Neural crest cell (in vitro differentiated cells): ENCODE measurements at regions not wholly inside any gene's neighbourhood (a gene's known extent, or its start where the extent isn't known, plus 50 kb on each side); places are given as distances from the start of the nearest gene placed in this dataset.

Source experiments
- DNase-seq: peaks from one replicate; pipeline ENCODE4 v3.0.0; 2021; ENCODE audit warnings: low read depth, mixed read lengths, low spot score
- H3K27ac Mint-ChIP-seq: one replicate; pipeline ENCODE4 v1.8.0; 2021; ENCODE audit warnings: mild to moderate bottlenecking, mixed read lengths; ENCODE audit not compliant: unreplicated experiment
- H3K27me3 Mint-ChIP-seq: 2 replicates; pipeline ENCODE4 v1.8.0; 2021; ENCODE audit warnings: low read depth, mild to moderate bottlenecking, mixed read lengths
- H3K36me3 Mint-ChIP-seq: 2 replicates; pipeline ENCODE4 v1.8.0; 2021; ENCODE audit warnings: low read depth, mild to moderate bottlenecking, mixed read lengths
- H3K4me1 Mint-ChIP-seq: 2 replicates; pipeline ENCODE4 v1.8.0; 2021; ENCODE audit warnings: mixed read lengths
- H3K4me3 Mint-ChIP-seq: one replicate; pipeline ENCODE4 v1.8.0; 2021; ENCODE audit warnings: mild to moderate bottlenecking, mixed read lengths
- H3K9me3 Mint-ChIP-seq: 2 replicates; pipeline ENCODE4 v1.8.0; 2021; ENCODE audit warnings: mixed read lengths
- TF ChIP-seq, protein P1 (sequence below): fragments of 200-600 bp; sonication (generic); conservative IDR thresholded peaks from 2 replicates; pipeline ENCODE4 v1.5.0; 2021; ENCODE audit warnings: antibody characterized with exemption, mild to moderate bottlenecking

DNA sequence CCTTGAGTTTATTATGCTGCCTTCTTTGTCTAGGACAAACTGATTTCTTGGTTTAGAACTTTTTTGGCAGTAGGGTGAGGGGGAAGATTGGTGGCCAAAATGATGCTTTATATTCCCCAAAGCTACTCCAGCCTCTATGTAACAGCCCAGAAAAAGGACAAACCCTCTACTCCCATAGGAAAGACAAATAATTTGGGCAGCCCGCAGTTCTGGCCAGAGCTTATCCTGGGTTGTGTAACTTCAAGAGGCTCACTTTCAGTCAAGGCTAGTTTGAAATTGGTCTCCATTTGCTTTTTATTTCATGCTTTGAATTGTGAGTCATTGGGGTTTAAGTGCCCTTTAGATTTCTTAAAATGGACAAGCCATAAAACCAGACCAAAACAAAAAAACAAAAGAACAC, 142.3 kb downstream of the OLFM4 start:
- DNase-seq: no peak
- H3K9me3 Mint-ChIP-seq: peaks cover 5% of the 10 kb centered on the region
- TF ChIP-seq, protein P1, sequence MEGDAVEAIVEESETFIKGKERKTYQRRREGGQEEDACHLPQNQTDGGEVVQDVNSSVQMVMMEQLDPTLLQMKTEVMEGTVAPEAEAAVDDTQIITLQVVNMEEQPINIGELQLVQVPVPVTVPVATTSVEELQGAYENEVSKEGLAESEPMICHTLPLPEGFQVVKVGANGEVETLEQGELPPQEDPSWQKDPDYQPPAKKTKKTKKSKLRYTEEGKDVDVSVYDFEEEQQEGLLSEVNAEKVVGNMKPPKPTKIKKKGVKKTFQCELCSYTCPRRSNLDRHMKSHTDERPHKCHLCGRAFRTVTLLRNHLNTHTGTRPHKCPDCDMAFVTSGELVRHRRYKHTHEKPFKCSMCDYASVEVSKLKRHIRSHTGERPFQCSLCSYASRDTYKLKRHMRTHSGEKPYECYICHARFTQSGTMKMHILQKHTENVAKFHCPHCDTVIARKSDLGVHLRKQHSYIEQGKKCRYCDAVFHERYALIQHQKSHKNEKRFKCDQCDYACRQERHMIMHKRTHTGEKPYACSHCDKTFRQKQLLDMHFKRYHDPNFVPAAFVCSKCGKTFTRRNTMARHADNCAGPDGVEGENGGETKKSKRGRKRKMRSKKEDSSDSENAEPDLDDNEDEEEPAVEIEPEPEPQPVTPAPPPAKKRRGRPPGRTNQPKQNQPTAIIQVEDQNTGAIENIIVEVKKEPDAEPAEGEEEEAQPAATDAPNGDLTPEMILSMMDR: no peak
- H3K27ac Mint-ChIP-seq: no peak overlapping the region
- no peak overlapping the region for H3K4me3 Mint-ChIP-seq
- no peaks in the 10 kb centered on the region for H3K36me3 Mint-ChIP-seq
- H3K27me3 Mint-ChIP-seq: no peaks in the 10 kb centered on the region
- H3K4me1 Mint-ChIP-seq: peaks cover 9% of the 10 kb centered on the region

DNA sequence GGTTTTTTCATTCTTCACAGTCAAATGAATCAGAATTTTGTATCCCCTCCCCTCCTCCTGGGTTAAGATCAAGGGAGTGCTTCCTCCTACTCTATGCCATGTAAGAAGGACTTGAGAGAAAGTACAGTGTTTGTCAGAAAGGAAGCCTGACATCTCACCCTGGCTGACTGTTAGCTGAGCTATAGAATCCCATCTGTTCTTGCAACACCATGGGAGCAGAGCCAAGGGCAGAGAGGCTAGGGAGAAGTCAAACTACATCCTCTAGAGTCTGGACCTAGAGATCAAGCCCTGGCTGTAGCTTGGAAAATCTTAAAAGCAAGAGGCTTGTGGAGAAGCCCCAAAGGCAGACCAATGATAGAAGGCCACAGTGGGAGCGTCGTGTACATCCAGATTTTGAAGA, 145.9 kb downstream of the OLFM4 start:
- DNase-seq: no peak
- H3K4me3 Mint-ChIP-seq: no peak overlapping the region
- H3K4me1 Mint-ChIP-seq: peaks cover 4% of the 10 kb centered on the region
- H3K27me3 Mint-ChIP-seq: no peaks in the 10 kb centered on the region
- TF ChIP-seq, protein P1: no peak
- no peaks in the 10 kb centered on the region for H3K36me3 Mint-ChIP-seq
- H3K9me3 Mint-ChIP-seq: peaks cover 5% of the 10 kb centered on the region
- H3K27ac Mint-ChIP-seq: no peak overlapping the region

DNA sequence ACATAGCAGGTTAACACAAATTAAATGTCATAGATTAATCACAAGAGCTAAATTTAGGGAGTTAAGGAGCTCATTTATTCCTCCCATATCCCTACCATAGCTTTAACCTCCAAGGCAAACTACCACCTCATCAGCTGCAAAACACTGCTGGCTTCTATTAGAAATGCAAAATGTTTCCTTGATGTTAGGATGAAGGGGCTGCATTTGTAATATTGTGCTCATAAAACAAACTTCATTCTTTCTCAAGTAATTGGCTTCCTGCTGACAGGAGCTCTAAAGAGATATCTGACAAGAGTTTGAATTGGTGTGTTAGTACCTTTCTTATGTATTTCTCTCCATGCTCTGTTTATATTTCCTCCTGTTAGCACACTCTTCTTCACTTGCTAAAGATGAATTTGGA, 152.1 kb downstream of the OLFM4 start:
- no peak overlapping the region for H3K27ac Mint-ChIP-seq
- TF ChIP-seq, protein P1: no peak

DNA sequence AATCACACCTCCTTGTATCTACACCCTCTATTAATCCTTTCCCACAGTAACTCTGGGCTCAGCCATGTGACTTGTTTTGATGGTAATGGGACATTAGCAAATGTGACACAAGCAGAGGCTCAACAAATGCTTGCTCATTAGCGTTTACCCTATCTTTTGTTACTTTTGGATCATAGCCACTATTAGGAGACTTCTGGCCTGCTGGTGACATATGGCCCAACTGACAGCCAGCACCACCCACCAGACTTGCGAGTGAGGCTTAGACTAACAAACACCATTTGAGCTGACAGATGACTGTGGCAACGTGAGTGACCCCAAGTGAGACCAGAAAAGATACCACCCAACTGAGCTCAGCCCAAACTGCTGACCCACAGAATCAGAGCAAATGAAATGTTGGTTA, 154.1 kb downstream of the OLFM4 start:
- TF ChIP-seq, protein P1: no peak
- Mint-ChIP-seq H3K4me1 (no peaks in the 10 kb centered on the region), H3K9me3 (peaks cover 9% of the 10 kb centered on the region), H3K27ac (no peak overlapping the region), H3K27me3 (no peaks in the 10 kb centered on the region), H3K36me3 (no peaks in the 10 kb centered on the region), H3K4me3 (no peak overlapping the region)
- DNase-seq: no peak

More for the DNA sequence above, 152.1 kb downstream of the OLFM4 start:
- DNase-seq: no peak
- H3K27me3 Mint-ChIP-seq: no peaks in the 10 kb centered on the region
- no peak overlapping the region for H3K4me3 Mint-ChIP-seq
- no peaks in the 10 kb centered on the region for H3K36me3 Mint-ChIP-seq
- H3K9me3 Mint-ChIP-seq: peaks cover 9% of the 10 kb centered on the region
- no peaks in the 10 kb centered on the region for H3K4me1 Mint-ChIP-seq

DNA sequence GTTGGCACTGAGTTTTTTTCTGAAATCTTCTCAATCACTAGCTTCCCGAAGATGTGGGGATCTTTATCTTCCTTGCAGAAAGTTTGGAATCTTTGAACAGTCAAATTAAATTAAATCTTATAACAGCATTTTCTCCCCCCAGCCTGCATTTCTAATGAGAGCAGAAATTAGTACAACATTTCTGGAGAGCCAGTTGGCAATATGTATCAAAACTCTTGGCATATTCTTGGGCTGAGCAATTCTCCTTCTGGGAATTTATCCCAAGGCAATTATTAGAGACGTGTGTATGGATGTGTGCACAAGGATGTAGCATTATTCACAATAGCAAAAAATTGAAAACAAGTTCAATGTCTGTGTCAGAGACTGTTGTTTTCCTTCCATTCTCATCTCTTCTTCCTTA, 159.5 kb downstream of the OLFM4 start:
- TF ChIP-seq, protein P1: no peak
- Mint-ChIP-seq H3K27me3 (no peaks in the 10 kb centered on the region), H3K4me1 (peaks cover 23% of the 10 kb centered on the region), H3K27ac (no peak overlapping the region), H3K36me3 (no peaks in the 10 kb centered on the region), H3K9me3 (peaks cover 7% of the 10 kb centered on the region), H3K4me3 (no peak overlapping the region)
- DNase-seq: no peak

DNA sequence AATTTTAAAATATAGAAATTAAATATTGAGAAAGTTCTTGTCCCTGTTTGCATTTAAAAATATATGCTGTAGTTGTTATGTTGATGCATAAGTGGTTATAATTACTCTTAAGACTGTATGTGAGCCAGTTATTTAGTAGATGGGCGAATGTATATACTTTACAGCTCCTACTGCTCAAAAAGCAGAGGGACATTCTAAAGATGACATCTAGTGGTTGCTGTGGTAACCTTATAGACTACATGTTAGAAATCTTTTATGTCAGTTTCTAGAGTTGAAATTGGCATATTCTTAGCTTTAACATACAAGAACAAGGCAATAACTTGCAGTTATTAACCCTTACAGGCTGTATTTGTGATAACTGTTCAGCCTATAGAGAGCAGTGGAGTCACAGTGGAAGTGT, 160.5 kb downstream of the OLFM4 start:
- Mint-ChIP-seq H3K27me3 (no peaks in the 10 kb centered on the region), H3K4me1 (peaks cover 23% of the 10 kb centered on the region), H3K4me3 (no peak overlapping the region), H3K36me3 (no peaks in the 10 kb centered on the region), H3K27ac (no peak overlapping the region), H3K9me3 (peaks cover 6% of the 10 kb centered on the region)
- TF ChIP-seq, protein P1: peak; percentile 23
- DNase-seq: no peak
